ENCODE measurements at regions not wholly inside any gene's neighbourhood (a gene's known extent, or its start where the extent isn't known, plus 50 kb on each side); places are given as distances from the start of the nearest gene placed in this dataset.

DNA sequence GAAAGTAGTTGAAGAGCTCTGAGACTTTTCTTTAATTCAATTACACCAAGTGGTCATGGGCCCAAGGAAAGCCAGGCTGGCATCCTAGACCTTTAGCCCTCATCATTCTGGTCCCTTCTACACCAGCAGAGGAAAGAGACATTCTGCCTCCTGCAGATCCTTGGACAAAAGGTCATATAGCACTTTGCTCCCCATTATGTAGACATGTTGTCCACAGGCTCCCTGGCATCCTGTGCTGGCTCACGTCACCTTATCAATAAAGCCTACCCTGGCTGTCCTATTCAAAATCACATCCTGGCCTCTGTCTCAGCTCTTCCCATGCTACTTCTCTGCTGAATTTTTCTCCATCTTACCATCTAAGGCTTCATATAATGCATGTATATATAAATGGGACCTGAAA is 61.6 kb upstream of the MAF start:
- ATAC-seq, result no peak
- no peak overlapping the region for H3K27ac Mint-ChIP-seq
- Histone ChIP-seq H3K4me1 (ENCODE audit: control insufficient read depth, insufficient read depth, low read length) (no peaks in the 10 kb centered on the region), H3K27me3 (ENCODE audit: control insufficient read depth, insufficient read depth, low read length) (no peaks in the 10 kb centered on the region), H3K9me3 (ENCODE audit: control insufficient read depth, insufficient read depth, low read length) (no peaks in the 10 kb centered on the region), H3K4me3 (ENCODE audit: low read length) (no peak overlapping the region), H3K27ac (ENCODE audit: low read length) (no peak overlapping the region), H3K36me3 (ENCODE audit: control insufficient read depth, insufficient read depth, low read length) (no peaks in the 10 kb centered on the region)
- peaks cover 8% of the 10 kb centered on the region in 2 donors for H3K27me3 Mint-ChIP-seq (ENCODE audit: low read depth in 2 of 2)
- H3K36me3 Mint-ChIP-seq, result no peaks in the 10 kb centered on the region
- WGBS (ENCODE audit: insufficient coverage), result 100% methylated on average over 1 of the region's 1 CpG
- H3K9me3 Mint-ChIP-seq, result no peaks in the 10 kb centered on the region
- no peak overlapping the region for H3K4me3 Mint-ChIP-seq
- no peaks in the 10 kb centered on the region for H3K4me1 Mint-ChIP-seq
- no peak for DNase-seq
- intact Hi-C loops (cut with micrococcal nuclease), result no loop called here
- TF ChIP-seq, protein P1, sequence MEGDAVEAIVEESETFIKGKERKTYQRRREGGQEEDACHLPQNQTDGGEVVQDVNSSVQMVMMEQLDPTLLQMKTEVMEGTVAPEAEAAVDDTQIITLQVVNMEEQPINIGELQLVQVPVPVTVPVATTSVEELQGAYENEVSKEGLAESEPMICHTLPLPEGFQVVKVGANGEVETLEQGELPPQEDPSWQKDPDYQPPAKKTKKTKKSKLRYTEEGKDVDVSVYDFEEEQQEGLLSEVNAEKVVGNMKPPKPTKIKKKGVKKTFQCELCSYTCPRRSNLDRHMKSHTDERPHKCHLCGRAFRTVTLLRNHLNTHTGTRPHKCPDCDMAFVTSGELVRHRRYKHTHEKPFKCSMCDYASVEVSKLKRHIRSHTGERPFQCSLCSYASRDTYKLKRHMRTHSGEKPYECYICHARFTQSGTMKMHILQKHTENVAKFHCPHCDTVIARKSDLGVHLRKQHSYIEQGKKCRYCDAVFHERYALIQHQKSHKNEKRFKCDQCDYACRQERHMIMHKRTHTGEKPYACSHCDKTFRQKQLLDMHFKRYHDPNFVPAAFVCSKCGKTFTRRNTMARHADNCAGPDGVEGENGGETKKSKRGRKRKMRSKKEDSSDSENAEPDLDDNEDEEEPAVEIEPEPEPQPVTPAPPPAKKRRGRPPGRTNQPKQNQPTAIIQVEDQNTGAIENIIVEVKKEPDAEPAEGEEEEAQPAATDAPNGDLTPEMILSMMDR (IDR thresholded peaks at IDR 0.05), result no peak

GRCh38 chr16:79661578-79661977 is 61.0 kb upstream of the MAF start:
- no peak overlapping the region for H3K27ac Mint-ChIP-seq
- ATAC-seq, result no peak
- Histone ChIP-seq H3K4me1 (ENCODE audit: control insufficient read depth, insufficient read depth, low read length) (no peaks in the 10 kb centered on the region), H3K4me3 (ENCODE audit: low read length) (no peak overlapping the region), H3K27ac (ENCODE audit: low read length) (no peak overlapping the region), H3K36me3 (ENCODE audit: control insufficient read depth, insufficient read depth, low read length) (no peaks in the 10 kb centered on the region), H3K9me3 (ENCODE audit: control insufficient read depth, insufficient read depth, low read length) (no peaks in the 10 kb centered on the region), H3K27me3 (ENCODE audit: control insufficient read depth, insufficient read depth, low read length) (no peaks in the 10 kb centered on the region)
- H3K9me3 Mint-ChIP-seq, result no peaks in the 10 kb centered on the region
- TF ChIP-seq, protein P1 (IDR thresholded peaks at IDR 0.05), result no peak
- H3K4me3 Mint-ChIP-seq, result no peak overlapping the region
- DNase-seq, result no peak
- no peaks in the 10 kb centered on the region for H3K36me3 Mint-ChIP-seq
- intact Hi-C loops (cut with micrococcal nuclease), result no loop called here
- no peaks in the 10 kb centered on the region for H3K4me1 Mint-ChIP-seq
- H3K27me3 Mint-ChIP-seq (ENCODE audit: low read depth in 2 of 2), result peaks cover 8% of the 10 kb centered on the region in 2 donors
- 90% methylated on average over 5 of the region's 5 CpGs for WGBS (ENCODE audit: insufficient coverage)

GRCh38 chr16:79659344-79659743 is 58.8 kb upstream of the MAF start:
- Mint-ChIP-seq H3K9me3 (no peaks in the 10 kb centered on the region), H3K36me3 (no peaks in the 10 kb centered on the region), H3K4me3 (no peak overlapping the region), H3K27me3 (ENCODE audit: low read depth in 2 of 2) (peaks cover 0 to 8% of the 10 kb centered on the region in 2 donors), H3K4me1 (no peaks in the 10 kb centered on the region), H3K27ac (no peak overlapping the region)
- WGBS (ENCODE audit: insufficient coverage), result 82% methylated on average over 5 of the region's 5 CpGs
- TF ChIP-seq, protein P1 (IDR thresholded peaks at IDR 0.05), result no peak
- ATAC-seq (no peak), DNase-seq (no peak)
- Histone ChIP-seq H3K27me3 (ENCODE audit: control insufficient read depth, insufficient read depth, low read length) (no peaks in the 10 kb centered on the region), H3K4me3 (ENCODE audit: low read length) (no peak overlapping the region), H3K36me3 (ENCODE audit: control insufficient read depth, insufficient read depth, low read length) (no peaks in the 10 kb centered on the region), H3K4me1 (ENCODE audit: control insufficient read depth, insufficient read depth, low read length) (no peaks in the 10 kb centered on the region), H3K9me3 (ENCODE audit: control insufficient read depth, insufficient read depth, low read length) (no peaks in the 10 kb centered on the region), H3K27ac (ENCODE audit: low read length) (no peak overlapping the region)
- intact Hi-C loops (cut with micrococcal nuclease), result no loop called here

DNA sequence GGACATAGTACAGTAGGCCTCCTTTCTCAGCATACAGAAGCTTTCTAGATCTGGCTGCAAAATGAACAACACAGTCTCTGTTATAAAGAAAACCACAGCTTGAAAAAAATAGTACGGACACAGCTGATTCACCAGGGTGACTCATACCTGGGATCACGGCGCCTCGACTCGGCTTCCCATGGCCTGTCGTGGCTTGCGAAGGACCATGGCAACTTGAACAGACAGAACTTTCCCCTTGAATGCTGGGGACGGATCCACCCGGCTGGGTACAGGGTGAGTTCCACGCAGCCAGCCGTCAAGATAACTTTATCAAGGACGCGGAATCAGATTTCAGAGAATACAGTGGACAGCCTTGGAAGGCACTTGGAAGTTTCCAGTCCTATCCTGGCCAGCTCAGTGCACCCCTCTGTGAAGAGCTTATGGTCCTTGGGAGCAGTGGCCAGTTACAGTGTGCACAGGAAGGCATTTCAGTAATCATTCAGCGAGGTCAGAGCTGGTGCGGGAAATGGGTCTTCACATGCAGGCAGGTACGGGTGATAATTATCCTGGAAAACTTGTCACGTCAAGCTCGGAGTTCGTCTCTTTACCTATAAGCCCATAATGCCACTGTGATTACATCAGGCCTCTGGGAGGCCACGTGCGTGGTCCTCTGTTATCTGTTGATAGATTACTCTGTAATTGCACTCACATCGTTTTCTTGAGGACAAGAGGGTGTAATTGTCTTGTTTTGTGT is 57.9 kb upstream of the MAF start:
- intact Hi-C loops (cut with micrococcal nuclease), result no loop called here
- DNase-seq (no peak), ATAC-seq (no peak)
- Mint-ChIP-seq H3K27me3 (ENCODE audit: low read depth in 2 of 2) (peaks cover 0 to 5% of the 10 kb centered on the region in 2 donors), H3K4me1 (no peaks in the 10 kb centered on the region), H3K27ac (no peak overlapping the region), H3K4me3 (no peak overlapping the region), H3K36me3 (no peaks in the 10 kb centered on the region), H3K9me3 (no peaks in the 10 kb centered on the region)
- no peaks in the 10 kb centered on the region for H3K4me1 ChIP-seq (ENCODE audit: control insufficient read depth, insufficient read depth, low read length)
- no peaks in the 10 kb centered on the region for H3K36me3 ChIP-seq (ENCODE audit: control insufficient read depth, insufficient read depth, low read length)
- no peak overlapping the region for H3K4me3 ChIP-seq (ENCODE audit: low read length)
- WGBS (ENCODE audit: insufficient coverage), result 93% methylated on average over 21 of the region's 22 CpGs
- H3K9me3 ChIP-seq (ENCODE audit: control insufficient read depth, insufficient read depth, low read length), result no peaks in the 10 kb centered on the region
- TF ChIP-seq, protein P1 (IDR thresholded peaks at IDR 0.05), result no peak
- H3K27ac ChIP-seq (ENCODE audit: low read length), result no peak overlapping the region
- H3K27me3 ChIP-seq (ENCODE audit: control insufficient read depth, insufficient read depth, low read length), result no peaks in the 10 kb centered on the region
